Activated CD4-positive, alpha-beta T cell treated with anti-CD3 and anti-CD28 coated beads, Interleukin-2, amount 50 U/mL, for 4 hours (primary cell): ENCODE measurements at regions not wholly inside any gene's neighbourhood (a gene's known extent, or its start where the extent isn't known, plus 50 kb on each side); places are given as distances from the start of the nearest gene placed in this dataset.
A peak's percentile ranks its signal among the peaks of the same experiment; 100 is the strongest.

ENCODE experiments used
- DNase-seq, 2 experiments: peaks; one replicate each; pipeline ENCODE4 v3.0.0-alpha.2; 2020

DNA sequence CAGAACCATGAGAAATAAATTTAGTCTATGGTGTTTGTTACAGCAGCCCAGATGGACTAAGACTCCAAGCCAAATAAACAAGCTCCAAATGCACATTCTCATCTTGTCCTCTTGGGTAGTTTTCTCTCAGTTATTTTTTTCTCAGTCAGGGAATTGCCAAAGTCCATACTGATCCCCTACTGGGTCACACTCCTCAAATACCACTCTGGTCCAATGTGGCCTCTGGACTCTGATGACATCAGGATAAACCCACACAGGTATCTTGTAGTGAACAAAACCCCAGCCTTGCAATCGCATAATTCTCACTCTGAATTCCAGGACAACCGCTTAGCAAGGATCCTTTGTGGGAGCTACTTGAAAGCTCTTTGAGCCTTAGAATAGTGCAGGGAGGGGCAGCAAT, 248.4 kb upstream of the JUN start:
- no peak for DNase-seq

- DNase-seq = no peak
These were observed 249.9 kb upstream of the JUN start for GRCh38 chr1:59033761-59034160.

GRCh38 chr1:59034925-59035324, 251.1 kb upstream of the JUN start:
- DNase-seq = no peak

DNA sequence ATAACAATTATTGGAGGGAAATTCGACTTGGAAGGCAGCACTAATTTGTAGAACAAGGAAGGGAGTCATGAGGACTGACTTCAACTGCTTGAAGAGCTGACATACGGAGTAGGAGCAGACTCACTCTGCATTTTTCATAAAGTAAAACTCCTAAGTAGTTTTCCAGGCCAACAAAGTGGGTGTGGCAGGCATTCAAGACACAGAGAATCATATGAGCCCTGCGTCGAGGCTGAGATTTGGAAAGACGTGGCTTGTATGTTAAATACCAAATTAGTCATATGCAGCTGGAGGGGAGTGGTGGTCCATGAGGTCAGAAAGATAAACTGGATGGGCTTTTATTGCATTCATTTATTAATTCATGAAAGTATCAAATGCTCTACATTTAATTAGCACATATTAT, 255.7 kb upstream of the JUN start:
- DNase-seq = no peak

GRCh38 chr1:59040486-59040885, 256.4 kb upstream of the FGGY start:
- no peak for DNase-seq

DNA sequence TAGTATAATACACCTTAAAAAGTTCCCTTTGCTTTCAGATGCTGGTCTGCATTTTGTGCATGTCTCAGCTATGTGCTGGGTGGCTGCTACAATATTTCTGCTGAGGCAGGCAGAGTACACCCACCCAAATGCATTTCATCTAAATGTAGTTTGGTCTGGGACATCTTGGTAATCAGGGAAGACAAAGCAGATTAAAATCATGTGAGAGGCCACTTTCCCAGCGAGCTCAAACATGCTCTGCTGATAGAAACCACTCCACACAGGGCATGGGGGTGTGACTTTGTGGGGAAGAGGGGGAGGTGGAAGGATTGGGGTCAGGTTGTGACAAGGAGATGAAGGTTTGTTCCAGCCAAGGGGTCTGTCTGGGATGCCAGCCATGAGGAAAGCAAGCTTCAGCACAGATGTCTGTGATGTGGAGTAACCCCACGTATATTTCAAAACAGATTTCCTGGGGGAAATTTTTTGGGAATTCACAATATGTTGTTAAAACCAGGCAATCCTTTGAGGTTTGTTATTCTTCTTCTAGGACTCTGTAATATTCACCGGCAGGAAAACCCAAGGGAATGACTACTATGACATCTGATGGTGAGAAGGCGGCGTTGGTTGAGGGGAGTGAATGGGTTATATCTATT, 255.1 kb upstream of the FGGY start:
- no peak for DNase-seq

DNA sequence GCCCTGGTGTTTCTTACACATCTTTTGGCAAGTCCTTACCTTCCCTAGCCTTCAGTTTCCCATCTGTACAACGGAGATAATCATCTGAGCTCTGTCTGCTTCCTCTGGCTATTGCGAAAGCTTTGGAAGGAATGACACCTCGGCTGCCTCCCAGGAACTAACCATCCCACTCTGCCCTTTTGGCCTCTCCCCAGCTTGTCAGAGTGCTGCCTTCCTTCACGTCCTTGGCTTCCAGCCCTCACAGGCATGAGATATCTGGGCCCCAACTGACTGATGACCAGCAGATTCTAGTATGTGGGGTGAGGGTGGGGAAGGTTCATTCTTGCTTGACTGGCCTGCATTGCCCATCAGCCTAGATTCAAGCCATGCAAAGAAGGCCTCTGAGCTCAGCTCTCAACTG, 253.1 kb upstream of the FGGY start:
- DNase-seq = no peak

GRCh38 chr1:59044535-59045121, 252.3 kb upstream of the FGGY start:
- no peak for DNase-seq

DNA sequence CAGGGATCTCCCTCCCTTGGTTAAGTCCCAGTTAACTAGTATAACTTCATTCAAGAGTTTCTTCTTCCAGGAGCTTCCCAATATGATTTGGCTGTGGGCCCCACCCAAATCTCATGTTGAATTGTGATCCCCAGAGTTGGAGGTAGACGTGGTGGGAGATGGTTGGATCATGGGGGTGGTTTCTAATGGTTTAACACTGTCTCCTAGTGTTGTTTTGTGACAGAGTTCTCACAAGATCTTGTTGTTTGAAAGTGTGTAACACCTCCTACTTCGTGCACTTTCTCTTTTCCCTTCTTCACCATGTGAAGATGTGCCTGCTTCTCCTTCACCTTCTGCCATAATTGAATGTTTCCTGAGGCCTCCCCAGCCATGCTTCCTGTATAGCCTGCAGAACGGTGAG, 251.8 kb upstream of the FGGY start:
- no peak for DNase-seq

GRCh38 chr1:59045636-59046035, 251.3 kb upstream of the FGGY start:
- no peak for DNase-seq

- no peak for DNase-seq
These were observed 250.8 kb upstream of the FGGY start for GRCh38 chr1:59046134-59046533.

- peak; percentile 17 to 20 for DNase-seq
These were observed 250.2 kb upstream of the FGGY start for GRCh38 chr1:59046730-59047157.

- no peak for DNase-seq
These were observed 245.9 kb upstream of the FGGY start for GRCh38 chr1:59051007-59051406.

GRCh38 chr1:59052166-59052590, 244.7 kb upstream of the FGGY start:
- no peak for DNase-seq

- DNase-seq = no peak
These were observed 242.7 kb upstream of the FGGY start for GRCh38 chr1:59054172-59054571.

GRCh38 chr1:59055908-59056719, 240.8 kb upstream of the FGGY start:
- DNase-seq = no peak

- no peak for DNase-seq
These were observed 239.6 kb upstream of the FGGY start for GRCh38 chr1:59057211-59057694.

GRCh38 chr1:59057796-59058195, 239.1 kb upstream of the FGGY start:
- no peak for DNase-seq

- no peak for DNase-seq
These were observed 238.0 kb upstream of the FGGY start for GRCh38 chr1:59058665-59059439.

DNA sequence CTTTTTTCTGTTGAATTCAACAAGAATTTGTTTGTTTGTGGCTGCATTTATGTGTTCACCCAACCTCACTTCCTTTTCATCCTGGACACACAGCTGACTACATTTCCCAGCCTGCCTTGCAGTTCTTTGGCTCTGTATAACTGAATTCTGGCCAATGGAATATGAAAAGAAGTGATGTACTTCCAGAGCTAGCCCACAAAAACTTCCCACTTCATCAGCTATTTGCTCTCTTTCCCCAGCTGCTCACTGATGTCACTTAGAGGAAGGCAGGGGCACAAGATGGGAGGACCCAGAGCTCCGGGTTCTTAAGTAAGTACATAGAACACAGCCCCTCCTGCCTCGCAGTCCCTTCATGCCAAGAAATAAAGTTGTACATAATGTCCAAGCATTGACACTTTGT, 235.0 kb upstream of the FGGY start:
- DNase-seq = no peak

DNA sequence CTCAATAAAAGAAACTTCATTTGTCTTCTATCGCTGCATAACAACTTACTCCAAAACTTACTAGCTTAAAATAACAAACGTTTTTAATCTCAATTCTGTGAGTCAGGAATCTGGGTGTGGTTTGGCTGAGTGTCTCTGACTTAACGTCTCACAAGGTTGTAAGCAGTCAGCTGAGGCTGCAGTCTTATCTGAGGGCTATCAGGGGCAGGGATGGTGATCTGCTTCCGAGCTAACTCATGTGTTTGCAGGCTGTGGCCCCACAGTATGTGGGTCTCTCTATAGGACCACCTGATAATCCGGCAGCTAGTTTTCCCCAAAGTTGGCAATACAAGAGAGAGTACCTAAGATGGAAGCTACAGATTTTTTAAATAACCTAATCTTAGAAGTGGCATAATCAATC, 234.2 kb upstream of the FGGY start:
- no peak for DNase-seq

DNA sequence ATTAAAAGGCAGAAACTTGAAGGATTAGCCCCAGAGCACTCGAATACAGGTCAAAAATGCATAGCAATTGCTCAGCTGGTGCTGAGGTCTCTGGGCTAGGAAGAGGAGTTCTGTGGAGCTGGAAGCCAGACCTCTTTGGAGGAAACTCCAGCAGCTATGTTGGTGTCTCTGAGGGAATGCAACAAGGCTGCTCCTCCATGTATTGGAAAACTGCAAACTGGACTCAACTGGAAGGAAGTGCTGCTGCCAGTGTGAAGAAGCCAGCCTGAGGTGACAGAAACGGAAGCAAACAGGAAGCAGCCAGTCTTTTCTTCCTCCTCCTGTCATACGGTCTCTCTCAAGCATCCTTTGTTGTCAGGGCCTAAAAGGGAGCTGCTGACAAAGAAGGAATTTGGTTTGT, 233.4 kb upstream of the FGGY start:
- no peak for DNase-seq

GRCh38 chr1:59064592-59064991, 232.3 kb upstream of the FGGY start:
- no peak for DNase-seq
